HG03108 (cell line): ENCODE measurements at regions not wholly inside any gene's neighbourhood (a gene's known extent, or its start where the extent isn't known, plus 50 kb on each side); places are given as distances from the start of the nearest gene placed in this dataset.

ENCODE experiments used
- ATAC-seq: cut with Tn5 transposase; IDR thresholded peaks from one replicate; pipeline ENCODE4 v1.9.1; 2021; ENCODE audit warnings: moderate library complexity; ENCODE audit not compliant: unreplicated experiment

- no peak for ATAC-seq
Observed at GRCh38 chr6:95071464-95071863, 505.9 kb upstream of the MANEA start.

GRCh38 chr6:95078457-95078856, 498.9 kb upstream of the MANEA start:
- no peak for ATAC-seq

- no peak for ATAC-seq
Observed at GRCh38 chr6:95081231-95081630, 496.1 kb upstream of the MANEA start.

- no peak for ATAC-seq
Observed at GRCh38 chr6:95081949-95082348, 495.4 kb upstream of the MANEA start.

- ATAC-seq, result no peak
Observed at GRCh38 chr6:95083506-95083905, 493.8 kb upstream of the MANEA start.

- no peak for ATAC-seq
Observed at GRCh38 chr6:95084867-95085266, 492.5 kb upstream of the MANEA start.

- ATAC-seq, result no peak
Observed at GRCh38 chr6:95087394-95088097, 489.8 kb upstream of the MANEA start.

GRCh38 chr6:95091823-95092436, 485.4 kb upstream of the MANEA start:
- ATAC-seq, result no peak

- ATAC-seq, result no peak
Observed at GRCh38 chr6:95093154-95093553, 484.2 kb upstream of the MANEA start.

- ATAC-seq, result no peak
Observed at GRCh38 chr6:95094751-95095663, 482.3 kb upstream of the MANEA start.

GRCh38 chr6:95095855-95096254, 481.5 kb upstream of the MANEA start:
- no peak for ATAC-seq

- ATAC-seq, result no peak
Observed at GRCh38 chr6:95099410-95099809, 477.9 kb upstream of the MANEA start.

GRCh38 chr6:95109212-95109611, 468.1 kb upstream of the MANEA start:
- ATAC-seq, result no peak

- no peak for ATAC-seq
Observed at GRCh38 chr6:95110767-95111166, 466.6 kb upstream of the MANEA start.

GRCh38 chr6:95117236-95117635, 460.1 kb upstream of the MANEA start:
- no peak for ATAC-seq

- no peak for ATAC-seq
Observed at GRCh38 chr6:95119927-95120326, 457.4 kb upstream of the MANEA start.

GRCh38 chr6:95120984-95121383, 456.4 kb upstream of the MANEA start:
- ATAC-seq, result no peak

- ATAC-seq, result no peak
Observed at GRCh38 chr6:95127261-95127660, 450.1 kb upstream of the MANEA start.

GRCh38 chr6:95128439-95128838, 448.9 kb upstream of the MANEA start:
- no peak for ATAC-seq

- no peak for ATAC-seq
Observed at GRCh38 chr6:95128947-95129346, 448.4 kb upstream of the MANEA start.

GRCh38 chr6:95133578-95133977, 443.8 kb upstream of the MANEA start:
- no peak for ATAC-seq

GRCh38 chr6:95135182-95135581, 442.2 kb upstream of the MANEA start:
- no peak for ATAC-seq
